ENCODE measurements at regions not wholly inside any gene's neighbourhood (a gene's known extent, or its start where the extent isn't known, plus 50 kb on each side); places are given as distances from the start of the nearest gene placed in this dataset.
"Not testable (repeated sequence)": the region's sequence is repeated elsewhere in the genome, so short reads cannot be mapped to it uniquely, and the experiment has no call there.

GRCh38 chr1:82162486-82163420 lies 362.0 kb downstream of the ADGRL2 start:
- H3K4me1 Mint-ChIP-seq (ENCODE audit: low read depth), result peaks cover 11% of the 10 kb centered on the region
- no peaks in the 10 kb centered on the region for H3K9me3 Mint-ChIP-seq
- no peak overlapping the region for H3K27ac Mint-ChIP-seq
- no peaks in the 10 kb centered on the region for H3K36me3 Mint-ChIP-seq (ENCODE audit: low read depth)
- H3K27me3 Mint-ChIP-seq, result no peaks in the 10 kb centered on the region
- no peak overlapping the region for H3K4me3 Mint-ChIP-seq

GRCh38 chr1:82161700-82162141 lies 361.0 kb downstream of the ADGRL2 start:
- Mint-ChIP-seq H3K27me3 (no peaks in the 10 kb centered on the region), H3K9me3 (no peaks in the 10 kb centered on the region), H3K36me3 (ENCODE audit: low read depth) (no peaks in the 10 kb centered on the region), H3K4me3 (peak overlapping the region; percentile 20), H3K4me1 (ENCODE audit: low read depth) (peaks cover 11% of the 10 kb centered on the region), H3K27ac (no peak overlapping the region)

GRCh38 chr1:82160903-82161302 lies 360.2 kb downstream of the ADGRL2 start:
- peaks cover 11% of the 10 kb centered on the region for H3K4me1 Mint-ChIP-seq (ENCODE audit: low read depth)
- H3K4me3 Mint-ChIP-seq, result no peak overlapping the region
- H3K9me3 Mint-ChIP-seq, result no peaks in the 10 kb centered on the region
- H3K27ac Mint-ChIP-seq, result no peak overlapping the region
- H3K36me3 Mint-ChIP-seq (ENCODE audit: low read depth), result no peaks in the 10 kb centered on the region
- no peaks in the 10 kb centered on the region for H3K27me3 Mint-ChIP-seq

GRCh38 chr1:82160036-82160435 lies 359.3 kb downstream of the ADGRL2 start:
- H3K4me3 Mint-ChIP-seq, result no peak overlapping the region
- H3K27ac Mint-ChIP-seq, result no peak overlapping the region
- no peaks in the 10 kb centered on the region for H3K9me3 Mint-ChIP-seq
- no peaks in the 10 kb centered on the region for H3K27me3 Mint-ChIP-seq
- H3K36me3 Mint-ChIP-seq (ENCODE audit: low read depth), result no peaks in the 10 kb centered on the region
- H3K4me1 Mint-ChIP-seq (ENCODE audit: low read depth), result peaks cover 11% of the 10 kb centered on the region

- no peaks in the 10 kb centered on the region for H3K36me3 Mint-ChIP-seq (ENCODE audit: low read depth)
- H3K4me3 Mint-ChIP-seq, result no peak overlapping the region
- peaks cover 11% of the 10 kb centered on the region for H3K4me1 Mint-ChIP-seq (ENCODE audit: low read depth)
- H3K27me3 Mint-ChIP-seq, result no peaks in the 10 kb centered on the region
- H3K9me3 Mint-ChIP-seq, result no peaks in the 10 kb centered on the region
- H3K27ac Mint-ChIP-seq, result no peak overlapping the region
Observed at GRCh38 chr1:82158981-82159380, 358.2 kb downstream of the ADGRL2 start.

GRCh38 chr1:82154219-82154970 lies 353.7 kb downstream of the ADGRL2 start:
- peaks cover 11% of the 10 kb centered on the region for H3K4me1 Mint-ChIP-seq (ENCODE audit: low read depth)
- H3K36me3 Mint-ChIP-seq (ENCODE audit: low read depth), result no peaks in the 10 kb centered on the region
- no peak overlapping the region for H3K27ac Mint-ChIP-seq
- no peak overlapping the region for H3K4me3 Mint-ChIP-seq
- no peaks in the 10 kb centered on the region for H3K27me3 Mint-ChIP-seq
- H3K9me3 Mint-ChIP-seq, result no peaks in the 10 kb centered on the region

GRCh38 chr1:82153752-82154151 lies 353.0 kb downstream of the ADGRL2 start:
- Mint-ChIP-seq H3K9me3 (no peaks in the 10 kb centered on the region), H3K36me3 (ENCODE audit: low read depth) (no peaks in the 10 kb centered on the region), H3K27ac (no peak overlapping the region), H3K4me3 (no peak overlapping the region), H3K4me1 (ENCODE audit: low read depth) (peaks cover 11% of the 10 kb centered on the region), H3K27me3 (no peaks in the 10 kb centered on the region)

- H3K4me3 Mint-ChIP-seq, result no peak overlapping the region
- no peaks in the 10 kb centered on the region for H3K27me3 Mint-ChIP-seq
- H3K36me3 Mint-ChIP-seq (ENCODE audit: low read depth), result no peaks in the 10 kb centered on the region
- no peaks in the 10 kb centered on the region for H3K9me3 Mint-ChIP-seq
- H3K27ac Mint-ChIP-seq, result no peak overlapping the region
- H3K4me1 Mint-ChIP-seq (ENCODE audit: low read depth), result peaks cover 11% of the 10 kb centered on the region
Observed at GRCh38 chr1:82153272-82153629, 352.5 kb downstream of the ADGRL2 start.

- H3K9me3 Mint-ChIP-seq, result no peaks in the 10 kb centered on the region
- H3K36me3 Mint-ChIP-seq (ENCODE audit: low read depth), result no peaks in the 10 kb centered on the region
- H3K27ac Mint-ChIP-seq, result no peak overlapping the region
- H3K27me3 Mint-ChIP-seq, result no peaks in the 10 kb centered on the region
- peaks cover 11% of the 10 kb centered on the region for H3K4me1 Mint-ChIP-seq (ENCODE audit: low read depth)
- no peak overlapping the region for H3K4me3 Mint-ChIP-seq
Observed at GRCh38 chr1:82152356-82153271, 351.9 kb downstream of the ADGRL2 start.

GRCh38 chr1:82145656-82146055 lies 344.9 kb downstream of the ADGRL2 start:
- Mint-ChIP-seq H3K27me3 (no peaks in the 10 kb centered on the region), H3K9me3 (no peaks in the 10 kb centered on the region), H3K4me1 (ENCODE audit: low read depth) (no peaks in the 10 kb centered on the region), H3K36me3 (ENCODE audit: low read depth) (no peaks in the 10 kb centered on the region), H3K27ac (no peak overlapping the region), H3K4me3 (no peak overlapping the region)

GRCh38 chr1:82143108-82143833 lies 342.5 kb downstream of the ADGRL2 start:
- Mint-ChIP-seq H3K4me3 (no peak overlapping the region), H3K36me3 (ENCODE audit: low read depth) (no peaks in the 10 kb centered on the region), H3K27ac (no peak overlapping the region), H3K27me3 (no peaks in the 10 kb centered on the region), H3K9me3 (no peaks in the 10 kb centered on the region), H3K4me1 (ENCODE audit: low read depth) (no peaks in the 10 kb centered on the region)

- Mint-ChIP-seq H3K27ac (no peak overlapping the region), H3K9me3 (no peaks in the 10 kb centered on the region), H3K36me3 (ENCODE audit: low read depth) (no peaks in the 10 kb centered on the region), H3K4me3 (no peak overlapping the region), H3K4me1 (ENCODE audit: low read depth) (no peaks in the 10 kb centered on the region), H3K27me3 (no peaks in the 10 kb centered on the region)
Observed at GRCh38 chr1:82141390-82141789, 340.7 kb downstream of the ADGRL2 start.

- Mint-ChIP-seq H3K9me3 (no peaks in the 10 kb centered on the region), H3K4me1 (ENCODE audit: low read depth) (no peaks in the 10 kb centered on the region), H3K27me3 (no peaks in the 10 kb centered on the region), H3K36me3 (ENCODE audit: low read depth) (no peaks in the 10 kb centered on the region), H3K4me3 (no peak overlapping the region), H3K27ac (no peak overlapping the region)
Observed at GRCh38 chr1:82139751-82140468, 339.2 kb downstream of the ADGRL2 start.

GRCh38 chr1:82136351-82136750 lies 335.6 kb downstream of the ADGRL2 start:
- not testable (repeated sequence) for H3K36me3 Mint-ChIP-seq (ENCODE audit: low read depth); H3K27ac Mint-ChIP-seq; H3K4me1 Mint-ChIP-seq (ENCODE audit: low read depth); H3K27me3 Mint-ChIP-seq; H3K9me3 Mint-ChIP-seq; H3K4me3 Mint-ChIP-seq

All from stimulated activated naive CD8-positive, alpha-beta T cell treated with anti-CD3 and anti-CD28 coated beads, Interleukin-15, Interleukin-2, amounts not matched to agents 100 ng/mL and 50 ng/mL, for 24 hours (primary cell).